ENCODE measurements at regions not wholly inside any gene's neighbourhood (a gene's known extent, or its start where the extent isn't known, plus 50 kb on each side); places are given as distances from the start of the nearest gene placed in this dataset.

GRCh38 chr5:165015547-165015946 lies 1510.1 kb downstream of the MAT2B start:
- no peak overlapping the region for H3K4me3 ChIP-seq (replicated peaks in 1 of 3; ENCODE audit: insufficient read depth in 1 of 3, low read depth in 1 of 3, low read length in 3 of 3)
- BruUV-seq (replicated peaks) = no TSS peak
- intact Hi-C loops (cut with micrococcal nuclease) = no loop called here
- no peaks in the 10 kb centered on the region for H3K9me3 ChIP-seq (replicated peaks; ENCODE audit: control insufficient read depth, insufficient read depth, low read length)
- H3K79me2 ChIP-seq (ENCODE audit: control insufficient read depth, insufficient read depth, low read length) = no peaks in the 10 kb centered on the region
- dilution Hi-C loops (cut with MboI; ENCODE audit: extremely low pct_ligation_motif_present, low sequenced_read_pairs) = no loop called here
- H3K27me3 ChIP-seq (ENCODE audit: control insufficient read depth in 2 of 2, insufficient read depth in 2 of 2, low read length in 2 of 2) = no peaks in the 10 kb centered on the region
- no peak overlapping the region for H3K4me2 ChIP-seq (ENCODE audit: insufficient read depth, low read length)
- TF ChIP-seq FOS (IDR thresholded peaks at IDR 0.05; ENCODE audit: borderline replicate concordance, insufficient read depth, low read length) = no peak
- TF ChIP-seq JUN (IDR thresholded peaks at IDR 0.05; ENCODE audit: borderline replicate concordance, insufficient read depth, insufficient read length, low read depth) = no peak
- no peak for TF ChIP-seq GATA2 (IDR thresholded peaks at IDR 0.05; ENCODE audit: insufficient read depth, insufficient read length, low read depth, low read length)
- TF ChIP-seq MYC (IDR thresholded peaks at IDR 0.05; ENCODE audit: low read depth, low read length) = no peak
- no peak for TF ChIP-seq MAX (IDR thresholded peaks at IDR 0.05; ENCODE audit: insufficient read depth, insufficient read length)
- no peak for TF ChIP-seq CTCF (IDR thresholded peaks at IDR 0.05; ENCODE audit: extremely low read depth in 1 of 2, insufficient read depth in 1 of 2, low read depth in 1 of 2, low read length in 2 of 2)
- no peak for DNase-seq (ENCODE audit: low read depth, low spot score)
- no peaks in the 10 kb centered on the region for H3K4me1 ChIP-seq (ENCODE audit: control insufficient read depth, extremely low read depth, insufficient read depth, low read length)
- POLR2A ChIA-PET = no interaction called here
- no peak for FAIRE-seq
- H3K9ac ChIP-seq (replicated peaks; ENCODE audit: extremely low read depth, insufficient read depth, low read length) = no peak overlapping the region
- no peaks in the 10 kb centered on the region for H3K9me1 ChIP-seq (replicated peaks; ENCODE audit: control insufficient read depth, extremely low read depth, insufficient read depth, low read length)
- H2AFZ ChIP-seq (ENCODE audit: low read depth, low read length) = no peak overlapping the region
- CTCF ChIA-PET = no interaction called here
- no peaks in the 10 kb centered on the region for H3K36me3 ChIP-seq (ENCODE audit: control insufficient read depth in 2 of 2, extremely low read depth in 1 of 2, insufficient read depth in 2 of 2, low read length in 2 of 2)
- H4K20me1 ChIP-seq (replicated peaks; ENCODE audit: control insufficient read depth, extremely low read depth, insufficient read depth, low read length) = no peaks in the 10 kb centered on the region
- H3K27ac ChIP-seq (ENCODE audit: insufficient read depth, low read depth, low read length) = no peak overlapping the region

- no peak for DNase-seq (ENCODE audit: low read depth, low spot score)
- Histone ChIP-seq H3K9me1 (replicated peaks; ENCODE audit: control insufficient read depth, extremely low read depth, insufficient read depth, low read length) (no peaks in the 10 kb centered on the region), H4K20me1 (replicated peaks; ENCODE audit: control insufficient read depth, extremely low read depth, insufficient read depth, low read length) (no peaks in the 10 kb centered on the region), H3K4me1 (ENCODE audit: control insufficient read depth, extremely low read depth, insufficient read depth, low read length) (no peaks in the 10 kb centered on the region), H3K36me3 (ENCODE audit: control insufficient read depth in 2 of 2, extremely low read depth in 1 of 2, insufficient read depth in 2 of 2, low read length in 2 of 2) (no peaks in the 10 kb centered on the region), H3K27ac (ENCODE audit: insufficient read depth, low read depth, low read length) (no peak overlapping the region), H3K9ac (replicated peaks; ENCODE audit: extremely low read depth, insufficient read depth, low read length) (no peak overlapping the region), H3K9me3 (replicated peaks; ENCODE audit: control insufficient read depth, insufficient read depth, low read length) (no peaks in the 10 kb centered on the region), H3K27me3 (ENCODE audit: control insufficient read depth in 2 of 2, insufficient read depth in 2 of 2, low read length in 2 of 2) (no peaks in the 10 kb centered on the region), H3K4me3 (replicated peaks in 1 of 3; ENCODE audit: insufficient read depth in 1 of 3, low read depth in 1 of 3, low read length in 3 of 3) (no peak overlapping the region), H3K4me2 (ENCODE audit: insufficient read depth, low read length) (no peak overlapping the region), H2AFZ (ENCODE audit: low read depth, low read length) (no peak overlapping the region), H3K79me2 (ENCODE audit: control insufficient read depth, insufficient read depth, low read length) (no peaks in the 10 kb centered on the region)
- ChIA-PET CTCF (no interaction called here), POLR2A (no interaction called here)
- no peak for FAIRE-seq
- TF ChIP-seq JUN (IDR thresholded peaks at IDR 0.05; ENCODE audit: borderline replicate concordance, insufficient read depth, insufficient read length, low read depth) = no peak
- no peak for TF ChIP-seq POLR2A (IDR thresholded peaks at IDR 0.05; ENCODE audit: low read depth, low read length)
- TF ChIP-seq FOS (IDR thresholded peaks at IDR 0.05; ENCODE audit: borderline replicate concordance, insufficient read depth, low read length) = no peak
- no peak for TF ChIP-seq GATA2 (IDR thresholded peaks at IDR 0.05; ENCODE audit: insufficient read depth, insufficient read length, low read depth, low read length)
- no peak for TF ChIP-seq MAX (IDR thresholded peaks at IDR 0.05; ENCODE audit: insufficient read depth, insufficient read length)
- TF ChIP-seq EZH2 (IDR thresholded peaks at IDR 0.05; ENCODE audit: borderline replicate concordance, low read depth, low read length, severe bottlenecking) = no peak
- no peak for TF ChIP-seq MYC (IDR thresholded peaks at IDR 0.05; ENCODE audit: low read depth, low read length)
- TF ChIP-seq CTCF (IDR thresholded peaks at IDR 0.05; ENCODE audit: extremely low read depth in 1 of 2, insufficient read depth in 1 of 2, low read depth in 1 of 2, low read length in 2 of 2) = no peak
- no peak for TF ChIP-seq POLR2AphosphoS5 (IDR thresholded peaks at IDR 0.05; ENCODE audit: insufficient read depth, low read depth, low read length)
- intact Hi-C loops (cut with micrococcal nuclease) = no loop called here
- dilution Hi-C loops (cut with MboI; ENCODE audit: extremely low pct_ligation_motif_present, low sequenced_read_pairs) = no loop called here
- no TSS peak for BruUV-seq (replicated peaks)
Measured at GRCh38 chr5:165026971-165027370, 1521.6 kb downstream of the MAT2B start.

Measured in endothelial cell of umbilical vein (primary cell).